ENCODE measurements at regions not wholly inside any gene's neighbourhood (a gene's known extent, or its start where the extent isn't known, plus 50 kb on each side); places are given as distances from the start of the nearest gene placed in this dataset.

DNA sequence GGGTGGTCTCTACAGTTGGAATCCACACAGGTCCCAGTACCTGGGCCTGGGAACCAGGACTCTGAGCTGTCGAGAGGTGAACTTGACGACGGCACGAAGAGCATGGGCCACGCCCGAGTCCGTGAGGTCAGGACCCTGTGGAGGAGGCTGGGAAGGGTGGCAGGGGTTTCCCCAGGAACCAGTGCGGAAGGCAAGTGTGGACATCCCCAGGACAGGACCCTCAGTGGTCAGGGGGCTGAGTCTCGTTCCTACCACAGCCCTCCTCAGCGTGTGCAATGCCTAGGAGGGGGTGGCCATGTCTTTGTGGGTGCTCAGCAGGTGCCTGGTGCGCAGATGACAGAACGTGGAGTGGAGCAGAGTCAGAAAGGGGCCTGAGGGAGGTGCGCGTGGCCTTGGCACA lies 335.6 kb upstream of the SALL3 start:
- Histone ChIP-seq H3K9ac (ENCODE audit: low read length in 5 of 5) (no peak overlapping the region), H3K36me3 (ENCODE audit: control insufficient read depth in 5 of 5, insufficient read depth in 5 of 5, low read length in 5 of 5) (no peaks in the 10 kb centered on the region), H3K4me3 (ENCODE audit: low read depth in 1 of 5, low read length in 5 of 5) (no peak overlapping the region), H3K4me1 (ENCODE audit: control insufficient read depth in 5 of 5, insufficient read depth in 5 of 5, low read length in 5 of 5) (no peaks in the 10 kb centered on the region), H3K27ac (ENCODE audit: low read depth, low read length) (no peak overlapping the region), H3K9me3 (ENCODE audit: control insufficient read depth in 5 of 5, low read length in 5 of 5) (peaks cover 0 to 2% (median 0%) of the 10 kb centered on the region in 5 donors), H3K27me3 (ENCODE audit: control insufficient read depth in 5 of 5, insufficient read depth in 4 of 5, low read length in 5 of 5) (peaks cover 0 to 6% (median 3%) of the 10 kb centered on the region in 5 donors)

- Histone ChIP-seq H3K4me1 (ENCODE audit: control insufficient read depth in 5 of 5, insufficient read depth in 5 of 5, low read length in 5 of 5) (no peaks in the 10 kb centered on the region), H3K9me3 (ENCODE audit: control insufficient read depth in 5 of 5, low read length in 5 of 5) (peaks cover 0 to 2% (median 0%) of the 10 kb centered on the region in 5 donors), H3K27ac (ENCODE audit: low read depth, low read length) (no peak overlapping the region), H3K4me3 (ENCODE audit: low read depth in 1 of 5, low read length in 5 of 5) (no peak overlapping the region), H3K27me3 (ENCODE audit: control insufficient read depth in 5 of 5, insufficient read depth in 4 of 5, low read length in 5 of 5) (peaks cover 0 to 9% (median 3%) of the 10 kb centered on the region in 5 donors), H3K9ac (ENCODE audit: low read length in 5 of 5) (no peak overlapping the region), H3K36me3 (ENCODE audit: control insufficient read depth in 5 of 5, insufficient read depth in 5 of 5, low read length in 5 of 5) (no peaks in the 10 kb centered on the region)
Measured at GRCh38 chr18:78645216-78645615, 334.4 kb upstream of the SALL3 start.

- H3K4me1 ChIP-seq (ENCODE audit: control insufficient read depth in 5 of 5, insufficient read depth in 5 of 5, low read length in 5 of 5), result no peaks in the 10 kb centered on the region
- H3K4me3 ChIP-seq (ENCODE audit: low read depth in 1 of 5, low read length in 5 of 5), result no peak overlapping the region
- H3K9me3 ChIP-seq (ENCODE audit: control insufficient read depth in 5 of 5, low read length in 5 of 5), result peaks cover 0 to 8% (median under 1%) of the 10 kb centered on the region in 5 donors
- H3K9ac ChIP-seq (ENCODE audit: low read length in 5 of 5), result no peak overlapping the region
- H3K36me3 ChIP-seq (ENCODE audit: control insufficient read depth in 5 of 5, insufficient read depth in 5 of 5, low read length in 5 of 5), result no peaks in the 10 kb centered on the region
- peaks cover 0 to 9% (median 0%) of the 10 kb centered on the region in 5 donors for H3K27me3 ChIP-seq (ENCODE audit: control insufficient read depth in 5 of 5, insufficient read depth in 4 of 5, low read length in 5 of 5)
- H3K27ac ChIP-seq (ENCODE audit: low read depth, low read length), result no peak overlapping the region
Measured at GRCh38 chr18:78647018-78647417, 332.6 kb upstream of the SALL3 start.

DNA sequence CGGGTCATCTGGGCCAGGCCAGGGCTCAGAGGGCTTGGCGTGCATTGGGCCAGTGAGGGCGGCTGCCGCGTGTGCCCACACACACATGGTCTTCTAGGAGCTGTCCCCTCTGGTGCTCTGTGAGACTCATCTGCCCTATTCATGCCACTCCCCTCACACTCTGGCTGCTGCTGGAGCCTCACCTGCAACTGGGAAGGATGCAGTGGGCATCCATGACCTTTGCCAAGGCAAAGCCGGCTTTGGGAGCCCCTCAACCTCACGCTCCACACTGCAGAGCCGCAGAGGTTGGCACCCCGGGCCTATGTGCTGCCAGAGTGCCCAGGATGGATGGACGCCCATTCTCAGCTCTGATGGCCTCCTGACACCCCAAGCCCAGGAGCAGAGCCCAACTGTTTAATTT lies 330.2 kb upstream of the SALL3 start:
- Histone ChIP-seq H3K36me3 (ENCODE audit: control insufficient read depth in 5 of 5, insufficient read depth in 5 of 5, low read length in 5 of 5) (no peaks in the 10 kb centered on the region), H3K9me3 (ENCODE audit: control insufficient read depth in 5 of 5, low read length in 5 of 5) (peaks cover 0 to 14% (median 8%) of the 10 kb centered on the region in 5 donors), H3K9ac (ENCODE audit: low read length in 5 of 5) (no peak overlapping the region), H3K27ac (ENCODE audit: low read depth, low read length) (no peak overlapping the region), H3K4me3 (ENCODE audit: low read depth in 1 of 5, low read length in 5 of 5) (no peak overlapping the region), H3K27me3 (ENCODE audit: control insufficient read depth in 5 of 5, insufficient read depth in 4 of 5, low read length in 5 of 5) (peaks cover 0 to 14% (median 0%) of the 10 kb centered on the region in 5 donors), H3K4me1 (ENCODE audit: control insufficient read depth in 5 of 5, insufficient read depth in 5 of 5, low read length in 5 of 5) (peaks cover 0 to 14% (median 0%) of the 10 kb centered on the region in 5 donors)

- H3K9me3 ChIP-seq (ENCODE audit: control insufficient read depth in 5 of 5, low read length in 5 of 5), result peaks cover 0 to 17% (median 8%) of the 10 kb centered on the region in 5 donors
- H3K27ac ChIP-seq (ENCODE audit: low read depth, low read length), result no peak overlapping the region
- H3K9ac ChIP-seq (ENCODE audit: low read length in 5 of 5), result no peak overlapping the region
- peaks cover 0 to 20% (median 0%) of the 10 kb centered on the region in 5 donors for H3K27me3 ChIP-seq (ENCODE audit: control insufficient read depth in 5 of 5, insufficient read depth in 4 of 5, low read length in 5 of 5)
- no peak overlapping the region for H3K4me3 ChIP-seq (ENCODE audit: low read depth in 1 of 5, low read length in 5 of 5)
- no peaks in the 10 kb centered on the region for H3K36me3 ChIP-seq (ENCODE audit: control insufficient read depth in 5 of 5, insufficient read depth in 5 of 5, low read length in 5 of 5)
- H3K4me1 ChIP-seq (ENCODE audit: control insufficient read depth in 5 of 5, insufficient read depth in 5 of 5, low read length in 5 of 5), result peaks cover 0 to 18% (median 0%) of the 10 kb centered on the region in 5 donors
Measured at GRCh38 chr18:78650926-78651325, 328.7 kb upstream of the SALL3 start.

DNA sequence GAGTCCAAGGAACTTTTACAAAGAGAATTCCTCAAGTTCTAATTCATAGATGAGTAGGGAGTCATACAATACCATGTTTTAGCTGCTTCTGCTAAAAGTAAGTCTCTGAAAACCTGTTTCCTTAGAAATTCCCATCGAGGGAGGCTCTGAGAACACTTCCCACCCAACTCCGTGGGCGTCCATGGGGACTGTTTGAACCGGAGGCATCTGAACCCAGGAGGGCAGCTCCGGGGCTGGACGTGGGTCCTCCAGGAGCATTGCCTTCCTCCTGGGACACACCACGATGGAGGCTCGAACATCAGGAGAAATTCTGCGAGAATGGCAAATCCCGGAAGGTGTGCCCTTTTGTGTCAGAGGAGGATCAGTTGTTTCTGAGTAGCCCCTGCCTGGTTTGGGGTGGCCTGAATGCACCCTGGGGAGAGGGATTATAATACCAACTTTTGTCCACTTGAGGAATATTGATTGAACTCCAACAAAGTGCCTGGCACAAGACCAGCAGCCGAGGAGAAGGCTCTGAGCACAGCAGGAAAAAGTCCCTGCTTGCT lies 327.5 kb upstream of the SALL3 start:
- Histone ChIP-seq H3K4me1 (ENCODE audit: control insufficient read depth in 5 of 5, insufficient read depth in 5 of 5, low read length in 5 of 5) (peaks cover 0 to 18% (median 0%) of the 10 kb centered on the region in 5 donors), H3K27ac (ENCODE audit: low read depth, low read length) (no peak overlapping the region), H3K9ac (ENCODE audit: low read length in 5 of 5) (no peak overlapping the region), H3K36me3 (ENCODE audit: control insufficient read depth in 5 of 5, insufficient read depth in 5 of 5, low read length in 5 of 5) (no peaks in the 10 kb centered on the region), H3K9me3 (ENCODE audit: control insufficient read depth in 5 of 5, low read length in 5 of 5) (peaks cover 0 to 17% (median 8%) of the 10 kb centered on the region in 5 donors), H3K27me3 (ENCODE audit: control insufficient read depth in 5 of 5, insufficient read depth in 4 of 5, low read length in 5 of 5) (peaks cover 0 to 20% (median 0%) of the 10 kb centered on the region in 5 donors), H3K4me3 (ENCODE audit: low read depth in 1 of 5, low read length in 5 of 5) (peak overlapping the region in 1 of 5 donors; percentile 16)

DNA sequence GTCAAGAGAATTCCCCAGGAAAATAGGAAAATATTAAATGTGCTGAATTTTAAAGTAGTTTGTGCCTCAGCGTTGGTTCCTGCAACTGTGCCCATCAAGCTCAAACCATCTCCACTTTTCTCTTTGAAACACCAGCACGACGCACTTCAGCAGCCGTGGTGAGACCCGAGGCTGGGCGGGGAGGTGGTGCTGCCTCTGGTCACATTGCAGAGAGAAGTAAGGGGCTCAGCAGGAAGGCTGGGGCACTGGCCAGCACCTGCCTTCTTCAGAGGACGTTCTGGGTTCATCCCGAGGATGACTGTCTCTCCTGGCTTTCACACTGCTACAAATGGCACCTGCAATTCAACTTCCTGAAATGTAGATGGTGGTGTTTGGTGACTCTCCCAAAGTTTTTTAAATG lies 323.7 kb upstream of the SALL3 start:
- H3K9ac ChIP-seq (ENCODE audit: low read length in 5 of 5), result no peak overlapping the region
- H3K36me3 ChIP-seq (ENCODE audit: control insufficient read depth in 5 of 5, insufficient read depth in 5 of 5, low read length in 5 of 5), result no peaks in the 10 kb centered on the region
- no peak overlapping the region for H3K4me3 ChIP-seq (ENCODE audit: low read depth in 1 of 5, low read length in 5 of 5)
- H3K27me3 ChIP-seq (ENCODE audit: control insufficient read depth in 5 of 5, insufficient read depth in 4 of 5, low read length in 5 of 5), result peaks cover 6 to 26% (median 9%) of the 10 kb centered on the region in 5 donors
- no peak overlapping the region for H3K27ac ChIP-seq (ENCODE audit: low read depth, low read length)
- H3K9me3 ChIP-seq (ENCODE audit: control insufficient read depth in 5 of 5, low read length in 5 of 5), result peaks cover 0 to 17% (median 8%) of the 10 kb centered on the region in 5 donors
- peaks cover 0 to 18% (median 0%) of the 10 kb centered on the region in 5 donors for H3K4me1 ChIP-seq (ENCODE audit: control insufficient read depth in 5 of 5, insufficient read depth in 5 of 5, low read length in 5 of 5)

DNA sequence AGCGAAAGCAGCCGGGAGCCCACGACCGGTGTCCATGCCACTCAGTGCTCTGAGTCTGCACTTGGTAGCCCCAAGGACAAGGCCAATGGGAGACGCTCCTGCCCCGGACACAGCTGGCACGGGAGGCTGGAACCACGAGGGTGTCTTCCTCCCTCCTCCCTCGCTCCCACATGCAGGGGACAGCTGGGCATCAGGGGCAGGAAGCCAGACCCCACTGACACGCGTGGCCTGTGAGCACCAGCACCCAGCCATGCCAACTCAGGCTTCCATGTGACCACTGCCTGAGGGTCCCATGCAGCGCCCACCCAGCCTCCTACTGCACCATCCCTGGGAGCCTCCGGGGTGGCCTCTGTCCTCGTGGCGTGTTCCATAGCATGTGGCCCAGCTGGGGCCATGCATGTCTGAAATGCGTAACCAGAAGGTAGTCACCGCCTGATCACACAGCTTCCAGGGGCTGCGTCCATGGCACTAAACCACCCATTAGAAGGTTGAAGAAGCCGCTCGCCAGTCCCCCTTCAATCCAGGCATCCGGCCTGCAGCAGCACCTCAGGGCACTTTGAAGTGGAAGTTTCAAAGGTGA lies 323.2 kb upstream of the SALL3 start:
- H3K9ac ChIP-seq (ENCODE audit: low read length in 5 of 5), result no peak overlapping the region
- no peak overlapping the region for H3K4me3 ChIP-seq (ENCODE audit: low read depth in 1 of 5, low read length in 5 of 5)

DNA sequence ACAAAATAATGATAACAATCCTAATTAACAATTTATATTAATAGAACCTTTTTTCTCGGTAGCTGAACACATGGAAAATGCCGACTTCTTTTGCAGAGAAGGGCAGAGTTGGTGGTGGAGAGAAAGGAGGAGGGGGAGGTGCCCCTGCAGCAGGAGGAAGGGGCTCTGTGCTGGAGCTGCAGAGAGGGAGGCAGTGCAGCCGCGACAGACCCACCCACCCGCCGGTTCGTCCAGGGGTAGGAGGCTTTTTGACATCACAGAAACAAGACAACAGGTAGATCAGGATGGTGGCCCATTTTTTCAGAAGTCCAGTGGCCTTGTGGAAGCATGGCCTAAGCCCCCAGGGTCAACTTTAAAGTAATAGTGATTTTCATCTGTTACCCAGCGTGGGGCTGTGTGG lies 321.1 kb upstream of the SALL3 start:
- no peak overlapping the region for H3K4me3 ChIP-seq (ENCODE audit: low read depth in 1 of 5, low read length in 5 of 5)
- H3K4me1 ChIP-seq (ENCODE audit: control insufficient read depth in 5 of 5, insufficient read depth in 5 of 5, low read length in 5 of 5), result peaks cover 0 to 8% (median 0%) of the 10 kb centered on the region in 5 donors
- H3K9ac ChIP-seq (ENCODE audit: low read length in 5 of 5), result no peak overlapping the region
- H3K36me3 ChIP-seq (ENCODE audit: control insufficient read depth in 5 of 5, insufficient read depth in 5 of 5, low read length in 5 of 5), result no peaks in the 10 kb centered on the region
- H3K27me3 ChIP-seq (ENCODE audit: control insufficient read depth in 5 of 5, insufficient read depth in 4 of 5, low read length in 5 of 5), result peaks cover 6 to 18% (median 9%) of the 10 kb centered on the region in 5 donors
- no peak overlapping the region for H3K27ac ChIP-seq (ENCODE audit: low read depth, low read length)
- H3K9me3 ChIP-seq (ENCODE audit: control insufficient read depth in 5 of 5, low read length in 5 of 5), result peaks cover 0 to 3% (median 0%) of the 10 kb centered on the region in 5 donors

More for the DNA sequence above, 323.2 kb upstream of the SALL3 start:
- Histone ChIP-seq H3K27ac (ENCODE audit: low read depth, low read length) (no peak overlapping the region), H3K9me3 (ENCODE audit: control insufficient read depth in 5 of 5, low read length in 5 of 5) (peaks cover 0 to 14% (median 8%) of the 10 kb centered on the region in 5 donors), H3K27me3 (ENCODE audit: control insufficient read depth in 5 of 5, insufficient read depth in 4 of 5, low read length in 5 of 5) (peaks cover 6 to 26% (median 9%) of the 10 kb centered on the region in 5 donors), H3K36me3 (ENCODE audit: control insufficient read depth in 5 of 5, insufficient read depth in 5 of 5, low read length in 5 of 5) (no peaks in the 10 kb centered on the region), H3K4me1 (ENCODE audit: control insufficient read depth in 5 of 5, insufficient read depth in 5 of 5, low read length in 5 of 5) (peaks cover 0 to 18% (median 0%) of the 10 kb centered on the region in 5 donors)

- H3K9me3 ChIP-seq (ENCODE audit: control insufficient read depth in 5 of 5, low read length in 5 of 5), result peaks cover 0 to 3% (median 0%) of the 10 kb centered on the region in 5 donors
- H3K4me1 ChIP-seq (ENCODE audit: control insufficient read depth in 5 of 5, insufficient read depth in 5 of 5, low read length in 5 of 5), result peaks cover 0 to 4% (median 0%) of the 10 kb centered on the region in 5 donors
- H3K4me3 ChIP-seq (ENCODE audit: low read depth in 1 of 5, low read length in 5 of 5), result no peak overlapping the region
- H3K36me3 ChIP-seq (ENCODE audit: control insufficient read depth in 5 of 5, insufficient read depth in 5 of 5, low read length in 5 of 5), result no peaks in the 10 kb centered on the region
- no peak overlapping the region for H3K27ac ChIP-seq (ENCODE audit: low read depth, low read length)
- no peak overlapping the region for H3K9ac ChIP-seq (ENCODE audit: low read length in 5 of 5)
- H3K27me3 ChIP-seq (ENCODE audit: control insufficient read depth in 5 of 5, insufficient read depth in 4 of 5, low read length in 5 of 5), result peaks cover 6 to 18% (median 9%) of the 10 kb centered on the region in 5 donors
Measured at GRCh38 chr18:78659057-78659456, 320.6 kb upstream of the SALL3 start.
